ENCODE measurements at regions not wholly inside any gene's neighbourhood (a gene's known extent, or its start where the extent isn't known, plus 50 kb on each side); places are given as distances from the start of the nearest gene placed in this dataset.

- Histone ChIP-seq H3K4me3 (ENCODE audit: low read depth, low read length) (no peak overlapping the region), H3K36me3 (ENCODE audit: control insufficient read depth, insufficient read depth, low read length) (no peaks in the 10 kb centered on the region), H3K27me3 (ENCODE audit: control insufficient read depth, insufficient read depth, low read length) (no peaks in the 10 kb centered on the region)
- TF ChIP-seq CTCF (IDR thresholded peaks at IDR 0.05; ENCODE audit: insufficient read depth, low read length, poor library complexity, severe bottlenecking): no peak
- DNase-seq (ENCODE audit: low read depth): no peak
Observed at GRCh38 chr2:22397847-22398246, 987.1 kb upstream of the KLHL29 start.

GRCh38 chr2:22403748-22404147 is 981.2 kb upstream of the KLHL29 start:
- no peak for TF ChIP-seq CTCF (IDR thresholded peaks at IDR 0.05; ENCODE audit: insufficient read depth, low read length, poor library complexity, severe bottlenecking)
- Histone ChIP-seq H3K27me3 (ENCODE audit: control insufficient read depth, insufficient read depth, low read length) (no peaks in the 10 kb centered on the region), H3K4me3 (ENCODE audit: low read depth, low read length) (no peak overlapping the region), H3K36me3 (ENCODE audit: control insufficient read depth, insufficient read depth, low read length) (no peaks in the 10 kb centered on the region)
- no peak for DNase-seq (ENCODE audit: low read depth)

GRCh38 chr2:22406625-22407024 is 978.4 kb upstream of the KLHL29 start:
- DNase-seq (ENCODE audit: low read depth): no peak
- TF ChIP-seq CTCF (IDR thresholded peaks at IDR 0.05; ENCODE audit: insufficient read depth, low read length, poor library complexity, severe bottlenecking): no peak
- no peak overlapping the region for H3K4me3 ChIP-seq (ENCODE audit: low read depth, low read length)

GRCh38 chr2:22420076-22420475 is 964.9 kb upstream of the KLHL29 start:
- no peak for DNase-seq (ENCODE audit: low read depth)
- TF ChIP-seq CTCF (IDR thresholded peaks at IDR 0.05; ENCODE audit: insufficient read depth, low read length, poor library complexity, severe bottlenecking): no peak
- no peaks in the 10 kb centered on the region for H3K36me3 ChIP-seq (ENCODE audit: control insufficient read depth, insufficient read depth, low read length)
- no peaks in the 10 kb centered on the region for H3K27me3 ChIP-seq (ENCODE audit: control insufficient read depth, insufficient read depth, low read length)
- no peak overlapping the region for H3K4me3 ChIP-seq (ENCODE audit: low read depth, low read length)

More at GRCh38 chr2:22406625-22407024, 978.4 kb upstream of the KLHL29 start:
- Histone ChIP-seq H3K27me3 (ENCODE audit: control insufficient read depth, insufficient read depth, low read length) (no peaks in the 10 kb centered on the region), H3K36me3 (ENCODE audit: control insufficient read depth, insufficient read depth, low read length) (no peaks in the 10 kb centered on the region)

GRCh38 chr2:22442051-22442450 is 942.9 kb upstream of the KLHL29 start:
- no peak for DNase-seq (ENCODE audit: low read depth)
- H3K27me3 ChIP-seq (ENCODE audit: control insufficient read depth, insufficient read depth, low read length): no peaks in the 10 kb centered on the region
- no peak for TF ChIP-seq CTCF (IDR thresholded peaks at IDR 0.05; ENCODE audit: insufficient read depth, low read length, poor library complexity, severe bottlenecking)
- no peak overlapping the region for H3K4me3 ChIP-seq (ENCODE audit: low read depth, low read length)
- H3K36me3 ChIP-seq (ENCODE audit: control insufficient read depth, insufficient read depth, low read length): no peaks in the 10 kb centered on the region

GRCh38 chr2:22444281-22444680 is 940.7 kb upstream of the KLHL29 start:
- TF ChIP-seq CTCF (IDR thresholded peaks at IDR 0.05; ENCODE audit: insufficient read depth, low read length, poor library complexity, severe bottlenecking): no peak
- DNase-seq (ENCODE audit: low read depth): no peak
- H3K36me3 ChIP-seq (ENCODE audit: control insufficient read depth, insufficient read depth, low read length): no peaks in the 10 kb centered on the region
- H3K27me3 ChIP-seq (ENCODE audit: control insufficient read depth, insufficient read depth, low read length): no peaks in the 10 kb centered on the region
- H3K4me3 ChIP-seq (ENCODE audit: low read depth, low read length): no peak overlapping the region

All from kidney epithelial cell (primary cell).